ENCODE measurements at regions not wholly inside any gene's neighbourhood (a gene's known extent, or its start where the extent isn't known, plus 50 kb on each side); places are given as distances from the start of the nearest gene placed in this dataset.

DNA sequence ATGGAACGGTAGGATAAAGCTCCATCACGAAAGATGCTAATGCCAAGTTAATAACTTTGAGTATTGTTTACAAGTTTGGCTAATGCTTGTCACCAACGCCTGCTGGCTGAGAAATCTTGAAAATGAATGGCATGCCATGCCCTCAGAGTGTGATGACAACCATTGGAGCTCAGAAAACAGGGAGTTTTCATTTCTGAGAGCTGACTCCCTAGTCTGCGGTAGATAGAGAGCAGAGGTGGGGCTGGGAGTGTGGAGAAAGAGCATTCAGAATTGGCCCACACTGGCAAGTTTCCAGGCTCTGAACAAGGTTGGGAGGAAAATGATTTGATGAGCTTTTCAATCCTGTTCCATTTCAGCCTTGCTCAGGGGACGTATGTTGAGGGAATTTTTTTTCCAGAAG lies 183.9 kb downstream of the CPEB2 start:
- Histone ChIP-seq H3K4me2 (ENCODE audit: low read depth, low read length, poor library complexity, severe bottlenecking) (no peak overlapping the region), H3K4me3 (ENCODE audit: low read length, poor library complexity, severe bottlenecking) (no peak overlapping the region), H3K36me3 (ENCODE audit: insufficient read depth, low read length) (no peaks in the 10 kb centered on the region), H3K4me1 (ENCODE audit: insufficient read depth, low read length, poor library complexity, severe bottlenecking) (peaks cover 12% of the 10 kb centered on the region), H3K9me3 (ENCODE audit: insufficient read depth, low read depth, low read length) (no peaks in the 10 kb centered on the region), H3K27me3 (ENCODE audit: insufficient read depth, low read length, poor library complexity, severe bottlenecking) (no peaks in the 10 kb centered on the region), H3K79me2 (ENCODE audit: insufficient read depth, low read length) (no peaks in the 10 kb centered on the region), H2AFZ (ENCODE audit: low read length) (no peak overlapping the region), H4K20me1 (ENCODE audit: insufficient read depth, low read length, poor library complexity, severe bottlenecking) (no peaks in the 10 kb centered on the region), H3F3A (ENCODE audit: low read depth) (no peaks in the 10 kb centered on the region), H3K9me2 (replicated peaks; ENCODE audit: low read depth, low read length) (no peaks in the 10 kb centered on the region), H3K9ac (ENCODE audit: low read depth, low read length, poor library complexity, severe bottlenecking) (no peak overlapping the region)
- TF ChIP-seq, protein P1, sequence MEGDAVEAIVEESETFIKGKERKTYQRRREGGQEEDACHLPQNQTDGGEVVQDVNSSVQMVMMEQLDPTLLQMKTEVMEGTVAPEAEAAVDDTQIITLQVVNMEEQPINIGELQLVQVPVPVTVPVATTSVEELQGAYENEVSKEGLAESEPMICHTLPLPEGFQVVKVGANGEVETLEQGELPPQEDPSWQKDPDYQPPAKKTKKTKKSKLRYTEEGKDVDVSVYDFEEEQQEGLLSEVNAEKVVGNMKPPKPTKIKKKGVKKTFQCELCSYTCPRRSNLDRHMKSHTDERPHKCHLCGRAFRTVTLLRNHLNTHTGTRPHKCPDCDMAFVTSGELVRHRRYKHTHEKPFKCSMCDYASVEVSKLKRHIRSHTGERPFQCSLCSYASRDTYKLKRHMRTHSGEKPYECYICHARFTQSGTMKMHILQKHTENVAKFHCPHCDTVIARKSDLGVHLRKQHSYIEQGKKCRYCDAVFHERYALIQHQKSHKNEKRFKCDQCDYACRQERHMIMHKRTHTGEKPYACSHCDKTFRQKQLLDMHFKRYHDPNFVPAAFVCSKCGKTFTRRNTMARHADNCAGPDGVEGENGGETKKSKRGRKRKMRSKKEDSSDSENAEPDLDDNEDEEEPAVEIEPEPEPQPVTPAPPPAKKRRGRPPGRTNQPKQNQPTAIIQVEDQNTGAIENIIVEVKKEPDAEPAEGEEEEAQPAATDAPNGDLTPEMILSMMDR (conservative IDR thresholded peaks at IDR 0.05; ENCODE audit: low read length) = no peak
- no peak for TF ChIP-seq EZH2phosphoT487 (IDR thresholded peaks at IDR 0.05; ENCODE audit: borderline replicate concordance)

DNA sequence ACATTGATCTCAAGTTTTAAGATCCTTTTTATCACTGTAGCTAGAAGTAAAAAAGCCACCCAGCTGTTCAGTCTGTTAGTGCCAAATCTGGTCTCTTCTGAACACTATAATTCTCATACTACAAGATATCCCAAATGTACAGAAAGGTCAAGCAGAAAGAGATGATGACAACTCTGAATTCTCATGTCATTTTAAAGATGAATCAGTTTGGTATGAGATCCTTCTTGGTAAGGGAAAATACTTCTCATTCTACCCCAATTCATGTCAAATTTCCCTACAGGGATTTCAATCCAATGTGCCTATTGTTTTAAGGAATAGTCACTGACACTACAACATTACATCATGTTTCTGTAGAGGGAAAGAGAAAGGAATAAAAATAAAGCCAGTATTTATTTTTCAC lies 184.5 kb downstream of the CPEB2 start:
- no peak for TF ChIP-seq EZH2phosphoT487 (IDR thresholded peaks at IDR 0.05; ENCODE audit: borderline replicate concordance)
- TF ChIP-seq, protein P1 (conservative IDR thresholded peaks at IDR 0.05; ENCODE audit: low read length) = no peak
- H3K4me2 ChIP-seq (ENCODE audit: low read depth, low read length, poor library complexity, severe bottlenecking) = no peak overlapping the region
- no peak overlapping the region for H2AFZ ChIP-seq (ENCODE audit: low read length)
- H3K9ac ChIP-seq (ENCODE audit: low read depth, low read length, poor library complexity, severe bottlenecking) = no peak overlapping the region
- H3K4me1 ChIP-seq (ENCODE audit: insufficient read depth, low read length, poor library complexity, severe bottlenecking) = peaks cover 12% of the 10 kb centered on the region
- no peaks in the 10 kb centered on the region for H3K79me2 ChIP-seq (ENCODE audit: insufficient read depth, low read length)
- H3K27me3 ChIP-seq (ENCODE audit: insufficient read depth, low read length, poor library complexity, severe bottlenecking) = no peaks in the 10 kb centered on the region
- no peaks in the 10 kb centered on the region for H3K36me3 ChIP-seq (ENCODE audit: insufficient read depth, low read length)
- H4K20me1 ChIP-seq (ENCODE audit: insufficient read depth, low read length, poor library complexity, severe bottlenecking) = no peaks in the 10 kb centered on the region
- no peaks in the 10 kb centered on the region for H3F3A ChIP-seq (ENCODE audit: low read depth)
- H3K9me2 ChIP-seq (replicated peaks; ENCODE audit: low read depth, low read length) = no peaks in the 10 kb centered on the region
- H3K4me3 ChIP-seq (ENCODE audit: low read length, poor library complexity, severe bottlenecking) = no peak overlapping the region
- no peaks in the 10 kb centered on the region for H3K9me3 ChIP-seq (ENCODE audit: insufficient read depth, low read depth, low read length)

DNA sequence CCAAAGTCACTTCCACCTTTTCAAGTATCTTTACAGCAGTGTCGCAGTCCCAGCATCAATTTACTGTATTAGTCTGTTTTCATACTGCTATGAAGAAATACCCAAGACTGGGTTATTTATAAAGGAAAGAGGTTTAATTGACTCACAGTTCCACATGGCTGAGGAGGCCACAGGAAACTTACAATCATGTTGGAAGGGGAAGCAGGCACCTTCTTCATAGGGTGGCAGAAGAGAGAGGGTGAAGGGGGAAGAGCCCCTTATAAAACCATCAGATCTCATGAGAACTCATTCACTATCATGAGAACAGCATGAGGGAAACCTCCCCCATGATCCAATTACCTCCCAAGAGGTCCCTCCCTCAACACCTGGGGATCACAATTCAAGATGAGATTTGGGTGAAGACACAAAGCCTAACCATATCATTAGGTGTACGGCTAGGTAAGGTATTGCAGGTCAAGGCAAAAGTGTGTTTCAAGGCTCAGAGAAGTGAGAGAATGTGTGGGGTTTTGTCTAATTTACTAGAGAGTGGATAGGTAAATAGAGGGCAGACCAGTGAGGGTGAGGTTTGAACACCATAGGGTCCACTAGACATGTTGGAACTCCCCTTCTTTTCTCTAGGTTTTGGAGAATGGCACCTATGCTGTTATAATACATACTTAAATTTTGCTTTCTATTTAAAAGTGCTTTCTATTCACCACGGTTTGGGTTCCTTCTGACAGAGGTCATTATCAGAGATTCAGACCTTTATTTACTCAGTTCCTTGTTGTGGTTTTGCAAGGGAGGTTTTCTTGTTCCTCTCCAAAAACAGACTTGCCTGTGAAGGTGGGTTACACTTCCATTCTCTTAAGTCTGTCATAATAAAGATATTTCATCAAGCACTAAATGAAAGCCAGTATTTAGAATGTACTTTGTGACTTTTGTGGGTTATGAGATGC lies 186.6 kb downstream of the CPEB2 start:
- Histone ChIP-seq H3K4me3 (ENCODE audit: low read length, poor library complexity, severe bottlenecking) (no peak overlapping the region), H3F3A (ENCODE audit: low read depth) (no peaks in the 10 kb centered on the region), H3K27me3 (ENCODE audit: insufficient read depth, low read length, poor library complexity, severe bottlenecking) (no peaks in the 10 kb centered on the region), H3K9me3 (ENCODE audit: insufficient read depth, low read depth, low read length) (no peaks in the 10 kb centered on the region), H3K4me2 (ENCODE audit: low read depth, low read length, poor library complexity, severe bottlenecking) (no peak overlapping the region), H3K9me2 (replicated peaks; ENCODE audit: low read depth, low read length) (no peaks in the 10 kb centered on the region), H3K4me1 (ENCODE audit: insufficient read depth, low read length, poor library complexity, severe bottlenecking) (peaks cover 5% of the 10 kb centered on the region), H2AFZ (ENCODE audit: low read length) (no peak overlapping the region), H3K36me3 (ENCODE audit: insufficient read depth, low read length) (no peaks in the 10 kb centered on the region), H3K9ac (ENCODE audit: low read depth, low read length, poor library complexity, severe bottlenecking) (no peak overlapping the region), H4K20me1 (ENCODE audit: insufficient read depth, low read length, poor library complexity, severe bottlenecking) (no peaks in the 10 kb centered on the region), H3K79me2 (ENCODE audit: insufficient read depth, low read length) (no peaks in the 10 kb centered on the region)
- TF ChIP-seq, protein P1 (conservative IDR thresholded peaks at IDR 0.05; ENCODE audit: low read length) = no peak
- TF ChIP-seq EZH2phosphoT487 (IDR thresholded peaks at IDR 0.05; ENCODE audit: borderline replicate concordance) = no peak
